NOMO-1 (cell line): ENCODE measurements at regions not wholly inside any gene's neighbourhood (a gene's known extent, or its start where the extent isn't known, plus 50 kb on each side); places are given as distances from the start of the nearest gene placed in this dataset.
"Not testable (repeated sequence)": the region's sequence is repeated elsewhere in the genome, so short reads cannot be mapped to it uniquely, and the experiment has no call there.

Experiments used
- DNase-seq, 2 experiments: peaks; one replicate each; lab custom pipeline; 2025; ENCODE audit not compliant: unreplicated experiment in 2 of 2; lab: John Stamatoyannopoulos, UW

GRCh38 chr12:97784904-97785303 is 322.3 kb downstream of the RMST start:
- DNase-seq: no peak

- no peak for DNase-seq
Measured at GRCh38 chr12:97790281-97790680, 327.7 kb downstream of the RMST start.

GRCh38 chr12:97797473-97797872 is 334.9 kb downstream of the RMST start:
- no peak for DNase-seq

- peak; percentile 48 to 83 for DNase-seq
Measured at GRCh38 chr12:97800561-97800960, 338.0 kb downstream of the RMST start.

DNA sequence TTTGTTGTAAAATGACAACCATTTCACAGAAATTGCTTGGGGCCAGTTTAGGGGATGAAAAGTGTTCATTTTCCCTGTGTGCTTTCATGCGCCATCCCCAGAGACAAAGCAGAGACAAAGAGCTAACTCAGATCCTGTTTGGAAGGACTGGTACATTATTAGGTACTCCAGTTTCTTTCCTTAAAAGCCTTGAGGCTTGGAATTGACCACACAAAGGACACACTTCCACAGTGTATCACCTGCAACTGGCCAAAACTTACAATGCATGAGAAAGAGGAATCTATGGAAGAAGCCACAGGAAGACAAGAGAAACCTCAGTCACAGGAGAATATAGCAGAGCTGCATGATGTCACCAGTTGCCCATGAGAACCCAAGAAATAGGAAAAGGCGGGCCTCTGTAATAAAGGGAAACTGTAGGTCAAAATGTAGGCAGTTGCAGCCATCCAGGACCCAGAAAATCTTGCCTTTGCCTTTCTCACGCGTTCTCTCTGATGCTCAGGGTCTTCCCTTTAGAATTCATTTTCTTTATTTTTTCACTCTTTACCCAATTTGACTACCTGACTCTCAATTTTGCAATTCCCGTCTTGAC is 339.0 kb downstream of the RMST start:
- DNase-seq: no peak

DNA sequence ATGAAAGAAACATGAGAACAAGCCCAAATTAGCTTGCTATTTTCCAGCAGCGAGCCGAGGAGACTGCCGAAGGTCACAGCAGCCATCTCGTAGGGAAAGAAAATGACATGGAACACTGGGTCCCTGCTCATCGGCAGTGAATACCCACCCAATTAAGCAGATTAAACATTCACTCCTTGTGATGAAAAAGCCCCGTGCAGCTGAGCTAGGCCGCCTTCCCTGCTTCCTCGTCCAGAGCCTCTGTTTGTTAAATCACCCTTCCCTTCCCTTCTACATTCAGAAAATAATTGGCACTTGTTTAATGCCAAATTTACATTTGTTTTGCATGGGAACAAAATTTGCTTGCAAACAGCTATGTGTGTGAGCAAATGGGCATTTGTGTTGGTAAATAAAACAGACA is 342.5 kb downstream of the RMST start:
- no peak for DNase-seq

- no peak for DNase-seq
Measured at GRCh38 chr12:97813301-97813700, 350.7 kb downstream of the RMST start.

GRCh38 chr12:97821806-97822205 is 359.2 kb downstream of the RMST start:
- no peak for DNase-seq

GRCh38 chr12:97835541-97835940 is 372.9 kb downstream of the RMST start:
- no peak for DNase-seq

GRCh38 chr12:97837401-97837800 is 374.8 kb downstream of the RMST start:
- DNase-seq: no peak

GRCh38 chr12:97848051-97848450 is 385.4 kb downstream of the RMST start:
- no peak for DNase-seq

GRCh38 chr12:97854477-97854876 is 391.9 kb downstream of the RMST start:
- DNase-seq: no peak

DNA sequence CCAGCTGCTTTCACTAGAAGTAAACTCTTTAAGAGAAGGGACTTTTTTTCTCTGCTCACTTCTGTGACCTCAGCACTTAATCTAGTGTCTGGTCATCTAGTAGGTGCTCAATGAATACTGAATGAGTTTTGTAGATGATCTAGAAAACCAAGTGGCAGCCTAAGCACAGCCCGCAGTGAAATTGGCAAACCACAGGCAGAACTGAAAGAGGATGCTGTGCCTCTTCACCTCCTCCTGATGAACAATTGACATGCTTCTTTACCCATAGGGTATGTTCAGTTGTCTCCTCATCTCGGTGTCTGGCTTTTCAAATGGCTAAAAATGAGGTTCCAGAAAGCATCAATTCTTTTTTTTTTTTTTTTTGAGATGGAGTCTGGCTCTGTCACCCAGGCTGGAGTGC is 399.5 kb downstream of the RMST start:
- DNase-seq: no peak

DNA sequence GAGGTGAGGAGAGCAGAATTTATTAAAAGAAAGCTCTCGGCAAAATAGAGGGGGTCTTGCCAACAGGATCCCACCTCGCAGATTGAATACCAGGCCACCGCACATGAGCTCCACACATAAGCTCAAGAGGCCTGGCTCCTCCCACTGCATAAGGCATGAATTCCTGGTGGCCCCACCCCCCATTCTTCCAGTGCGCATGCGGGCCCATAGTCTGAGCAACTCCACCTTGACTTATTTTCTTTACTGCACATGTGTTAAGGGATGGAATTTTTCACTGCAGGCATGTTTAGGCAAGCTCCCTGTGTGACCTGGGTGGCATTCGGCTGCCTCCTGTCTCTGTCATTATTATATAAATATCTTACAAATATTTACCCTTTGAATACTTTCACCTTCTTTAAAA is 412.5 kb downstream of the RMST start:
- DNase-seq: no peak

GRCh38 chr12:97876780-97877179 is 414.2 kb downstream of the RMST start:
- no peak for DNase-seq

DNA sequence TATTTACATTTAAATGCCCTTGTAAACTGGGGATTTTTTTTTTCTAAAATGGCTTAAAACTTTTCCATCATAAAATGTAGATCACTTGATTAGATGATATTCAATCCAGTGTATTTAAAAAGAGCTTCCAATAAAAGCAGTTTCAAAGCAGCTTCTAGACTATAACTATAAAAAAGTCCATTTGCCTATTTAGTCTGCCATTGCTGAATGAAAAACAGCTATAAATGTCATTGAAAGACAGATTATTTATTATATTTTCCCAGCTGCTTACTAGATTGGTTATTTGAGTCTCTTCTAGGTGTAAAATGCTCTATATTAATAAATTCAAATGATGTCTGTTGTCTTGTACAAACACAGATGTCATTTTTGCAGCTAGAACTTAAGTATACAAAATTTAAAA is 414.8 kb downstream of the RMST start:
- no peak for DNase-seq

- DNase-seq: no peak
Measured at GRCh38 chr12:97886511-97887176, 424.0 kb downstream of the RMST start.

DNA sequence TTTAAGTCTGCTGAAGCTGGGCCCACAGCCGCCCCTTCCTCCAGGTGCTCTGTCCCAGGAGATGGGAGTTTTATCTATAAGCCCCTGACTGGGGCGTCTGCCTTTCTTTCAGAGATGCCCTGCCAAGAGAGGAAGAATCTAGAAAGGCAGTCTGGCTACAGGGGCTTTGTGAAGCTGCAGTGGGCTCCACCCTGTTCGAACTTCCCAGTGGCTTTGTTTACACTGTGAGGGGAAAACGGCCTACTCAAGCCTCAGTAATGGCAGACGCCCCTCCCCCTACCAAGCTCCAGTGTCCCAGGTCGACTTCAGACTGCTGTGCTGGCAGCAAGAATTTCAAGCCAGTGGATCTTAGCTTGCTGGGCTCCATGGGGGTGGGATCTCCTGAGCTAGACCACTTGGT is 435.3 kb downstream of the RMST start:
- DNase-seq: not testable (repeated sequence)

DNA sequence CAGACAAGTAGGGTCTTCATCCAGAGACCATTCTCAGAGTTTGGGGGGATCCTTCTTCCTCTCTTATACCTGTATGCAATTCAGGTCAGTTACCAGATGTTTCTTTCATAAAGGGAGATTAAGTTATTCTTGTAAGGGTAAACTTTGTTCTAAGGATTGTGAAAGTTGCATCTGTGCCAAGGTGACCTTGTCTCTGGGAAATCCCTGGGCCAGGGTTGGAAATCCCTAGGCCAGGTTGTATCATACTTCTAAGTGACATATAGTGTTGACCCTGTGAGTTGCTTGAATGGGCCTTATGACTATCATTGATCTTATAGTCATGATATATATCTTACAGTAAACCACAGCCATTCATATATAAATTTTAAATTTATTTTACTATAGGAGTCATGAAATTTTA is 436.9 kb downstream of the RMST start:
- no peak for DNase-seq

DNA sequence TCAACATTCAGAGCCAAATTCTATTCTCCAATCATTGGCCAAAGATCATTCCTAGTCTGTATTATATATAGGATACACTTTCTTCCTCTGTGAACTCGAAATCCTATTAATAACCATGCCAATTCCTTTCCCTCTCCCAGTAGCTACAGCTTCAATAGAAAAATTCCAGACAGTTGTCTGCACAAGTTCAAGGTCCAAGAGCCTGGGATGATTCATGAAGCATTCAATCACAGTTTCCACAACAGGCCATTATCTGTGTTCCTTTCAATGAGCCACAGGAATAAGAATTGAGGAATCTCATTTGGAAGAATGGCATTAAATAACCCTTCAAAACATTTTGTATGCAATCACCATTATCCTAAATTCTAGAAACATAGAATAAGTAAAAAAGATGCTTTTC is 437.4 kb downstream of the RMST start:
- DNase-seq: no peak

GRCh38 chr12:97903356-97903755 is 440.8 kb downstream of the RMST start:
- no peak for DNase-seq

- DNase-seq: no peak
Measured at GRCh38 chr12:97907504-97907903, 444.9 kb downstream of the RMST start.

DNA sequence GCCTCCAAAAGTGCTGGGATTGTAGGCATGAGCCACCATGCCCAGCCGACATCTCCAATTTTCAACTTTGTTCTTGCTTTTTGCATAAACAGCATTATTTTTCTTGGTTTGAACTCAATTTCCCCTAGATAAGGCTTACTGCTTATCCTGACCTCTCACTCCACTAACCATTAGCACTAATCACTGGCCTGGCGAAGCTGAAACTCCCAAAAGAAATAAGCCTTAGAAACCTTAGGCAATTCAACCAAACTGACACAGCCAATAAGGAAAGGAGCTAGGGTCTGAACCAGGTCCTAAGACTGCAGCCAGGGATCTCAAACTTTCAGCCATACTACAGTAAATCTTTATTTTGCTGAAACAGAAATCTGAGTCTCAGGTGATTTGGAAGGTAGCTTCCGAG is 448.0 kb downstream of the RMST start:
- no peak for DNase-seq
